A673 (cell line): ENCODE measurements at regions not wholly inside any gene's neighbourhood (a gene's known extent, or its start where the extent isn't known, plus 50 kb on each side); places are given as distances from the start of the nearest gene placed in this dataset.

Source experiments
- BruUV-seq: library from RNA; stranded (reverse); fragments of 400-500 nt; replicated peaks from 2 replicates; lab custom pipeline; 2021; lab: Mats Ljungman, UMichigan
- CTCF ChIA-PET: fragments of 300-600 bp; sonication (Branson Sonifier 250); formaldehyde crosslinking; loops from one replicate; lab custom pipeline; 2022; ENCODE audit warnings: antibody characterized with exemption; lab: Charles Lee
- POLR2A ChIA-PET: fragments of 300-600 bp; sonication (Branson Sonifier 250); formaldehyde crosslinking; loops from one replicate; lab custom pipeline; 2022; ENCODE audit warnings: antibody characterized with exemption; ENCODE audit not compliant: low non-redundant PET; lab: Charles Lee
- DNase-seq: peaks from one replicate; pipeline ENCODE4 v3.0.0-alpha.2; 2015; ENCODE audit warnings: low spot score
- H3K27ac ChIP-seq: fragments of 200-600 bp; sonication (generic); 2 replicates; pipeline ENCODE4 v1.5.1; 2016; ENCODE audit warnings: mixed run types, low read depth, mild to moderate bottlenecking, mixed read lengths, antibody characterized with exemption, low read length; ENCODE audit not compliant: poor library complexity, severe bottlenecking
- H3K27me3 ChIP-seq: fragments of 200-600 bp; sonication (generic); replicated peaks from 2 replicates; pipeline ENCODE4 v1.6.1; 2017; ENCODE audit warnings: mixed run types, low read depth, mild to moderate bottlenecking, mixed read lengths, antibody characterized with exemption, low read length; ENCODE audit not compliant: insufficient read depth, poor library complexity
- H3K36me3 ChIP-seq: fragments of 200-600 bp; sonication (generic); 2 replicates; pipeline ENCODE4 v1.6.1; 2016; ENCODE audit warnings: mixed run types, mild to moderate bottlenecking, mixed read lengths, antibody characterized with exemption, low read length; ENCODE audit not compliant: insufficient read depth, poor library complexity, severe bottlenecking
- H3K4me1 ChIP-seq: fragments of 200-600 bp; sonication (generic); 2 replicates; pipeline ENCODE4 v1.6.1; 2017; ENCODE audit warnings: mixed run types, mild to moderate bottlenecking, mixed read lengths, antibody characterized with exemption, low read length; ENCODE audit not compliant: insufficient read depth, poor library complexity, severe bottlenecking
- H3K4me3 ChIP-seq: fragments of 200-600 bp; sonication (generic); 2 replicates; pipeline ENCODE4 v1.5.1; 2016; ENCODE audit warnings: low read depth, mixed run types, mild to moderate bottlenecking, mixed read lengths, low read length; ENCODE audit not compliant: poor library complexity, severe bottlenecking
- H3K9me3 ChIP-seq: fragments of 200-600 bp; sonication (generic); 2 replicates; pipeline ENCODE4 v1.6.1; 2016; ENCODE audit warnings: mixed run types, low read depth, mild to moderate bottlenecking, mixed read lengths, antibody characterized with exemption, low read length; ENCODE audit not compliant: poor library complexity, severe bottlenecking
- EZH2 ChIP-seq: fragments of 200-600 bp; sonication (generic); IDR thresholded peaks from 2 replicates; pipeline ENCODE4 v1.6.1; 2017; ENCODE audit warnings: borderline replicate concordance, low read depth, mild to moderate bottlenecking, mixed read lengths, antibody characterized with exemption, low read length; ENCODE audit not compliant: poor library complexity, severe bottlenecking
- intact Hi-C: fragments of 100-400 bp; cut with micrococcal nuclease; formaldehyde crosslinking; loops from one replicate; pipeline ENCODE4 v1.10.0; 2022; ENCODE audit not compliant: unreplicated experiment
- TF ChIP-seq, protein P1 (sequence below): fragments of 300-800, 200-600 bp; sonication (generic); conservative IDR thresholded peaks from 2 replicates; pipeline ENCODE4 v1.5.1; 2017; ENCODE audit warnings: low read depth, mild to moderate bottlenecking, antibody characterized with exemption, low read length, moderate library complexity, mixed read lengths

DNA sequence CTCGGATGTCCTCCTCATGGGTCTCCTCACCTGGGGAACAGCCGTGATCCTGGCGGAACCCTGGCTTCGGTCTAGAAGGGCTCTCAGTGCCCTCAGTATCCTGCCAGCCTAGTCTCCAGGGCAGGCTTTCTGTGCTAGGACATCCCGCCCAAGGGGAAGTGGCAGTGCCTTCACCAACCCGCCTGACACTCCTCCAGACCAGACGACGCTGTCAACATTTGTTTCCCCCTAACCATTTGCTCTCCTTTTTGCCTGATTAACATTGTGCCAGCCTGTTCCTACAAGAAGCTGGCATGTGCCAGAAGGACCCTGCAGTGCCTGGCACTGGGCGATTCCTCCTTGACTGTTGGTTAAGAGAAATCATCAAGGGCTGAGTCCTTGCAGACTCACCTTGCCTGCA, 358.9 kb upstream of the IRX2 start:
- intact Hi-C loops, result no loop called here

DNA sequence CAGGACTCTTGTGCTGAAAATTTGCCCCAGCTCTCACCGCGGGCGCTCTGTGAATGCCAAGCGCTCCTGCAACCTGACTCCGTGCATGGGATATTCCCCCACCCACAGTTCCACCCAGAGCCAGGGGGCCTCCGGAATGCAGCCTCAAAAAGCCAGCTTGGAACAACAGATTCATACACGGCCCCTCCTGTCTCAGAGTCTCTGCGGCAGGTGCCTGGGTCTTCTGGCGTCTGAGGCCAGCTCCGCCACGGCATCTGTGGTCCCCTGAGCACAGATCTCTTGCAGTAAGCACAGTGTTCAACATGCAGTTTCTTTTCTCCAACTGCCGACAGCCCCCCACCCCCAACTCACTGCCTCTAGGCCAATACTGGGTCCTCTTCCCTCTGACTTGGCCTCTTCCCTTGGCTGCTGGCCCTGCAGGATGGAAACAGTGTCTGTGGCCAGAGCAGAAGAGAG, 355.7 kb upstream of the IRX2 start:
- intact Hi-C loops, result no loop called here
- H3K36me3 ChIP-seq, result no peaks in the 10 kb centered on the region
- H3K27me3 ChIP-seq, result no peaks in the 10 kb centered on the region
- CTCF ChIA-PET, result no interaction called here
- TF ChIP-seq, protein P1, sequence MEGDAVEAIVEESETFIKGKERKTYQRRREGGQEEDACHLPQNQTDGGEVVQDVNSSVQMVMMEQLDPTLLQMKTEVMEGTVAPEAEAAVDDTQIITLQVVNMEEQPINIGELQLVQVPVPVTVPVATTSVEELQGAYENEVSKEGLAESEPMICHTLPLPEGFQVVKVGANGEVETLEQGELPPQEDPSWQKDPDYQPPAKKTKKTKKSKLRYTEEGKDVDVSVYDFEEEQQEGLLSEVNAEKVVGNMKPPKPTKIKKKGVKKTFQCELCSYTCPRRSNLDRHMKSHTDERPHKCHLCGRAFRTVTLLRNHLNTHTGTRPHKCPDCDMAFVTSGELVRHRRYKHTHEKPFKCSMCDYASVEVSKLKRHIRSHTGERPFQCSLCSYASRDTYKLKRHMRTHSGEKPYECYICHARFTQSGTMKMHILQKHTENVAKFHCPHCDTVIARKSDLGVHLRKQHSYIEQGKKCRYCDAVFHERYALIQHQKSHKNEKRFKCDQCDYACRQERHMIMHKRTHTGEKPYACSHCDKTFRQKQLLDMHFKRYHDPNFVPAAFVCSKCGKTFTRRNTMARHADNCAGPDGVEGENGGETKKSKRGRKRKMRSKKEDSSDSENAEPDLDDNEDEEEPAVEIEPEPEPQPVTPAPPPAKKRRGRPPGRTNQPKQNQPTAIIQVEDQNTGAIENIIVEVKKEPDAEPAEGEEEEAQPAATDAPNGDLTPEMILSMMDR, result no peak
- TF ChIP-seq EZH2, result no peak
- H3K4me1 ChIP-seq, result no peaks in the 10 kb centered on the region
- POLR2A ChIA-PET, result no interaction called here
- no peak overlapping the region for H3K27ac ChIP-seq
- no peak for DNase-seq
- no TSS peak for BruUV-seq
- peaks cover 14% of the 10 kb centered on the region for H3K9me3 ChIP-seq
- no peak overlapping the region for H3K4me3 ChIP-seq

More for the DNA sequence above, 358.9 kb upstream of the IRX2 start:
- ChIA-PET POLR2A (no interaction called here), CTCF (no interaction called here)
- no peaks in the 10 kb centered on the region for H3K36me3 ChIP-seq
- no peak overlapping the region for H3K4me3 ChIP-seq
- H3K27me3 ChIP-seq, result no peaks in the 10 kb centered on the region
- H3K4me1 ChIP-seq, result no peaks in the 10 kb centered on the region
- no peak for TF ChIP-seq EZH2
- TF ChIP-seq, protein P1, result no peak
- BruUV-seq, result no TSS peak
- no peak for DNase-seq
- no peak overlapping the region for H3K27ac ChIP-seq
- H3K9me3 ChIP-seq, result peaks cover 6% of the 10 kb centered on the region

DNA sequence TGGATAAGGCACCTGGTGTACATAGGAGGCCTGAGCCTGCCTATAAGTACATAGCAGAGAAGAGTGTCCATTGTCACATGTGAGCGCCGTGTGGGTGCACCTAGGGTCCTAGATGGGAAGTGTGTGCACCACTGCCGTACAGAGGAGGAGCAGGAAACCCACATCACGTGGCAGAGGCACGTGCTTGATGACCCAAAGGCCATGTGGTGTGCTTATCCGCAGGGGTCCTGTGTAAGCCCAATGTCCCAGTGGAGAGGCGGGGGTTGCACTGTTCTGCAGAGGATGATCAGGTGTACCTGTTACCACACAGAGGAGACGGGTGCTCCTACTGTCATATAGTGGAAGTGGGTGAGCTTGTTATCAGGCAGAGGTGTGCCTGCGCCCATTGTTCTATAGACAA, 354.1 kb upstream of the IRX2 start:
- intact Hi-C loops, result no loop called here
- TF ChIP-seq EZH2, result no peak
- TF ChIP-seq, protein P1, result no peak
- Histone ChIP-seq H3K27ac (no peak overlapping the region), H3K36me3 (no peaks in the 10 kb centered on the region), H3K27me3 (no peaks in the 10 kb centered on the region), H3K9me3 (peaks cover 20% of the 10 kb centered on the region), H3K4me3 (no peak overlapping the region), H3K4me1 (no peaks in the 10 kb centered on the region)
- no peak for DNase-seq
- BruUV-seq, result no TSS peak
- CTCF ChIA-PET, result no interaction called here
- POLR2A ChIA-PET, result no interaction called here
